Panc1 (cell line): ENCODE measurements at regions not wholly inside any gene's neighbourhood (a gene's known extent, or its start where the extent isn't known, plus 50 kb on each side); places are given as distances from the start of the nearest gene placed in this dataset.

Experiments used
- ATAC-seq: fragments of 200-7000 bp; cut with Tn5 transposase; 2 replicates; pipeline ENCODE4 v1.9.1; 2020; ENCODE audit warnings: mild to moderate bottlenecking, moderate library complexity
- BruUV-seq: library from RNA; stranded (reverse); fragments of 400-500 nt; replicated peaks from 2 replicates; lab custom pipeline; 2021; lab: Mats Ljungman, UMichigan
- CTCF ChIA-PET: fragments of 300-600 bp; sonication (Branson Sonifier 250); formaldehyde crosslinking; loops from one replicate; lab custom pipeline; 2022; ENCODE audit warnings: antibody characterized with exemption; lab: Charles Lee
- POLR2A ChIA-PET: fragments of 300-600 bp; sonication (Branson Sonifier 250); formaldehyde crosslinking; loops from one replicate; lab custom pipeline; 2022; ENCODE audit warnings: antibody characterized with exemption; lab: Charles Lee
- DNase-seq: peaks from one replicate; pipeline ENCODE4 v3.0.0-alpha.2; 2010; ENCODE audit warnings: low read depth, low spot score
- H3K27ac ChIP-seq: 2 replicates; pipeline ENCODE4 v1.5.1; 2011; ENCODE audit warnings: mild to moderate bottlenecking, low read length, inconsistent platforms
- H3K27me3 ChIP-seq: fragments of 200-500 bp; sonication (Bioruptor generic); 2 replicates; pipeline ENCODE4 v1.6.0; 2014; ENCODE audit warnings: low read length, inconsistent platforms; ENCODE audit not compliant: control insufficient read depth, insufficient read depth
- H3K36me3 ChIP-seq: fragments of 200-500 bp; sonication (Bioruptor generic); 2 replicates; pipeline ENCODE4 v1.5.1; 2014; ENCODE audit warnings: inconsistent platforms, mild to moderate bottlenecking, low read length, moderate library complexity; ENCODE audit not compliant: control insufficient read depth, insufficient read depth
- H3K4me1 ChIP-seq: 2 replicates; pipeline ENCODE4 v1.5.1; 2011; ENCODE audit warnings: inconsistent platforms, mild to moderate bottlenecking, low read length, moderate library complexity; ENCODE audit not compliant: control insufficient read depth, insufficient read depth
- H3K4me3 ChIP-seq, 2 experiments: 2 replicates each; pipeline ENCODE4 v1.5.1; 2011 to 2012; ENCODE audit warnings: low read depth in 2 of 2, low read length in 2 of 2, mild to moderate bottlenecking in 2 of 2, inconsistent platforms in 1 of 2, moderate library complexity in 1 of 2
- H3K9me3 ChIP-seq: fragments of 200-500 bp; sonication (Bioruptor generic); 2 replicates; pipeline ENCODE4 v1.5.1; 2014; ENCODE audit warnings: low read depth, mild to moderate bottlenecking, inconsistent platforms, low read length, moderate library complexity; ENCODE audit not compliant: control insufficient read depth, insufficient read depth
- CTCF ChIP-seq: fragments of 450-650 bp; IDR thresholded peaks from 2 replicates; pipeline ENCODE4 v1.5.1; 2017; ENCODE audit warnings: mild to moderate bottlenecking
- POLR2AphosphoS5 ChIP-seq: IDR thresholded peaks from 2 replicates; pipeline ENCODE4 v1.6.1; 2012; ENCODE audit warnings: mild to moderate bottlenecking, low read depth, low read length, moderate library complexity
- REST ChIP-seq, 2 experiments: IDR thresholded peaks; 2 replicates each; pipeline ENCODE4 v1.6.1; 2011 to 2012; ENCODE audit warnings: low read depth in 2 of 2, control low read depth in 1 of 2, low read length in 1 of 2, mild to moderate bottlenecking in 1 of 2, moderate library complexity in 1 of 2; ENCODE audit not compliant: insufficient read depth in 1 of 2
- SIN3A ChIP-seq: IDR thresholded peaks from 2 replicates; pipeline ENCODE4 v1.6.1; 2012; ENCODE audit warnings: low read depth, mild to moderate bottlenecking, low read length, moderate library complexity, borderline replicate concordance; ENCODE audit not compliant: insufficient read depth
- TCF7L2 ChIP-seq: IDR thresholded peaks from 2 replicates; pipeline ENCODE4 v1.6.1; 2011; ENCODE audit warnings: mild to moderate bottlenecking, low read depth, low read length, inconsistent platforms
- in situ Hi-C: cut with HindIII; loops from 2 replicates; pipeline ENCODE4 v1.10.0; 2016; ENCODE audit warnings: low sequenced_read_pairs, low pct_unique_long_range_greater_than_20kb
- intact Hi-C: fragments of 100-400 bp; cut with micrococcal nuclease; formaldehyde crosslinking; loops from one replicate; pipeline ENCODE4 v1.10.0; 2022; ENCODE audit not compliant: unreplicated experiment

GRCh38 chr4:123640271-123640670 lies 243.7 kb downstream of the SPRY1 start:
- intact Hi-C loops: no loop called here
- ATAC-seq (no peak), DNase-seq (no peak)
- BruUV-seq: no TSS peak
- H3K9me3 ChIP-seq: no peaks in the 10 kb centered on the region
- H3K4me1 ChIP-seq: no peaks in the 10 kb centered on the region
- POLR2A ChIA-PET: no interaction called here
- CTCF ChIA-PET: no interaction called here
- H3K27ac ChIP-seq: no peak overlapping the region
- TF ChIP-seq SIN3A (no peak), CTCF (no peak), TCF7L2 (no peak), POLR2AphosphoS5 (no peak), REST (IDR thresholded peaks at IDR 0.05; ENCODE audit: insufficient read depth in 1 of 2, low read depth in 2 of 2, low read length in 1 of 2) (no peak)
- H3K4me3 ChIP-seq: no peak overlapping the region
- no peaks in the 10 kb centered on the region for H3K36me3 ChIP-seq
- in situ Hi-C loops: no loop called here
- no peaks in the 10 kb centered on the region for H3K27me3 ChIP-seq

- DNase-seq (no peak), ATAC-seq (no peak)
- Histone ChIP-seq H3K4me3 (no peak overlapping the region), H3K4me1 (no peaks in the 10 kb centered on the region), H3K9me3 (no peaks in the 10 kb centered on the region), H3K27me3 (no peaks in the 10 kb centered on the region), H3K27ac (no peak overlapping the region), H3K36me3 (no peaks in the 10 kb centered on the region)
- ChIA-PET POLR2A (interaction anchor here (0.6 kb wide), 1 partner anchor 15 kb away, joined by 3 read pairs; no protein-coding TSS in a partner anchor), CTCF (no interaction called here)
- intact Hi-C loops (no loop called here), in situ Hi-C loops (no loop called here)
- no peak for TF ChIP-seq POLR2AphosphoS5
- TF ChIP-seq CTCF: no peak
- no peak for TF ChIP-seq TCF7L2
- TF ChIP-seq SIN3A: no peak
- TF ChIP-seq REST (IDR thresholded peaks at IDR 0.05; ENCODE audit: insufficient read depth in 1 of 2, low read depth in 2 of 2, low read length in 1 of 2): no peak
- BruUV-seq: no TSS peak
Observed at GRCh38 chr4:123640824-123641223, 244.2 kb downstream of the SPRY1 start.
